ENCODE measurements at regions not wholly inside any gene's neighbourhood (a gene's known extent, or its start where the extent isn't known, plus 50 kb on each side); places are given as distances from the start of the nearest gene placed in this dataset.

DNA sequence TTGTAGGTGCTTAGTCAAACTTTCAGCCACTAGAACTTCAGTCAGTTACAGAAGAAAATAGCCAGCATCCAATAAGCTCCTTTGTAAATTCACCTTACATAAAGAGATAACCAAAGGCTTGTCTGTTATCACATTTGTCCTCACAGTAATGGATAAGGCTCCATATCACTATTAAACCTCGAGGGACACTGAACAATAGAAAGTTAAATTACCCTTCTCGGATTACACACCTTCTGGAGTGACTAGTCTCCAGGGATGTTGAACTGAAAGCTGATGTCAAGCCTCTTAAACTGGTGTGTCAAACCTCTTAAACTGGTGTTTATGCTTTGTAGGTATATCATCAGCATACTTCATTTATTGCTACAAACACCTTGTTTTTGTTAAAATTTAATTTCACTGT is 639.0 kb downstream of the CENPC start:
- no peak overlapping the region for H3K27ac ChIP-seq (ENCODE audit: low read length)
- no peak overlapping the region for H3K4me3 ChIP-seq (ENCODE audit: low read depth in 2 of 2, low read length in 2 of 2)
- no peak for DNase-seq (ENCODE audit: low read depth, low spot score)
- no peaks in the 10 kb centered on the region for H3K4me1 ChIP-seq (ENCODE audit: control insufficient read depth, insufficient read depth, low read length)
- POLR2A ChIA-PET = no interaction called here
- intact Hi-C loops (cut with micrococcal nuclease; ENCODE audit: unreplicated experiment) = no loop called here
- no peaks in the 10 kb centered on the region for H3K36me3 ChIP-seq (ENCODE audit: control insufficient read depth, insufficient read depth, low read length)
- no TSS peak for BruUV-seq (replicated peaks)
- CTCF ChIA-PET = no interaction called here
- in situ Hi-C loops (cut with HindIII; ENCODE audit: low pct_unique_long_range_greater_than_20kb, low sequenced_read_pairs) = no loop called here
- no peak for TF ChIP-seq TCF7L2 (IDR thresholded peaks at IDR 0.05; ENCODE audit: low read depth, low read length)
- TF ChIP-seq REST (IDR thresholded peaks at IDR 0.05; ENCODE audit: insufficient read depth in 1 of 2, low read depth in 2 of 2, low read length in 1 of 2) = no peak
- TF ChIP-seq SIN3A (IDR thresholded peaks at IDR 0.05; ENCODE audit: borderline replicate concordance, insufficient read depth, low read depth, low read length) = no peak
- no peak for TF ChIP-seq CTCF (IDR thresholded peaks at IDR 0.05)
- no peak for TF ChIP-seq POLR2AphosphoS5 (IDR thresholded peaks at IDR 0.05; ENCODE audit: low read depth, low read length)
- no peaks in the 10 kb centered on the region for H3K9me3 ChIP-seq (ENCODE audit: control insufficient read depth, insufficient read depth, low read depth, low read length)
- no peaks in the 10 kb centered on the region for H3K27me3 ChIP-seq (ENCODE audit: control insufficient read depth, insufficient read depth, low read length)
- no peak for ATAC-seq

- POLR2A ChIA-PET = no interaction called here
- no TSS peak for BruUV-seq (replicated peaks)
- DNase-seq (ENCODE audit: low read depth, low spot score) = no peak
- Histone ChIP-seq H3K4me3 (ENCODE audit: low read depth in 2 of 2, low read length in 2 of 2) (no peak overlapping the region), H3K27me3 (ENCODE audit: control insufficient read depth, insufficient read depth, low read length) (no peaks in the 10 kb centered on the region), H3K27ac (ENCODE audit: low read length) (no peak overlapping the region), H3K4me1 (ENCODE audit: control insufficient read depth, insufficient read depth, low read length) (no peaks in the 10 kb centered on the region), H3K9me3 (ENCODE audit: control insufficient read depth, insufficient read depth, low read depth, low read length) (no peaks in the 10 kb centered on the region), H3K36me3 (ENCODE audit: control insufficient read depth, insufficient read depth, low read length) (no peaks in the 10 kb centered on the region)
- CTCF ChIA-PET = no interaction called here
- intact Hi-C loops (cut with micrococcal nuclease; ENCODE audit: unreplicated experiment) (no loop called here), in situ Hi-C loops (cut with HindIII; ENCODE audit: low pct_unique_long_range_greater_than_20kb, low sequenced_read_pairs) (no loop called here)
- no peak for ATAC-seq
- no peak for TF ChIP-seq REST (IDR thresholded peaks at IDR 0.05; ENCODE audit: insufficient read depth in 1 of 2, low read depth in 2 of 2, low read length in 1 of 2)
- TF ChIP-seq SIN3A (IDR thresholded peaks at IDR 0.05; ENCODE audit: borderline replicate concordance, insufficient read depth, low read depth, low read length) = no peak
- TF ChIP-seq CTCF (IDR thresholded peaks at IDR 0.05) = no peak
- no peak for TF ChIP-seq TCF7L2 (IDR thresholded peaks at IDR 0.05; ENCODE audit: low read depth, low read length)
- TF ChIP-seq POLR2AphosphoS5 (IDR thresholded peaks at IDR 0.05; ENCODE audit: low read depth, low read length) = no peak
Measured at GRCh38 chr4:66899422-66900065, 645.8 kb downstream of the CENPC start.

Measured in Panc1 (cell line).